IPS-20b (cell line): ENCODE measurements at regions not wholly inside any gene's neighbourhood (a gene's known extent, or its start where the extent isn't known, plus 50 kb on each side); places are given as distances from the start of the nearest gene placed in this dataset.

Experiments used
- H3K27ac ChIP-seq: one replicate; pipeline ENCODE4 v1.5.1; 2013; ENCODE audit warnings: low read length
- H3K27me3 ChIP-seq: 2 replicates; pipeline ENCODE4 v1.6.1; 2013; ENCODE audit warnings: mild to moderate bottlenecking, low read length, inconsistent platforms; ENCODE audit not compliant: insufficient read depth
- H3K36me3 ChIP-seq: 2 replicates; pipeline ENCODE4 v1.6.1; 2013; ENCODE audit warnings: low read depth, mild to moderate bottlenecking, inconsistent platforms, low read length, moderate library complexity; ENCODE audit not compliant: insufficient read depth
- H3K4me1 ChIP-seq: 2 replicates; pipeline ENCODE4 v1.6.1; 2013; ENCODE audit warnings: mild to moderate bottlenecking, control low read depth, inconsistent platforms, low read length, moderate library complexity; ENCODE audit not compliant: insufficient read depth
- H3K4me3 ChIP-seq: 2 replicates; pipeline ENCODE4 v1.5.1; 2013; ENCODE audit warnings: mild to moderate bottlenecking, low read length, inconsistent platforms
- H3K9ac ChIP-seq: 2 replicates; pipeline ENCODE4 v1.6.1; 2013; ENCODE audit warnings: low read depth, mild to moderate bottlenecking, inconsistent platforms, low read length, moderate library complexity
- H3K9me3 ChIP-seq: 2 replicates; pipeline ENCODE4 v1.6.1; 2013; ENCODE audit warnings: mild to moderate bottlenecking, low read depth, low read length, inconsistent platforms; ENCODE audit not compliant: insufficient read depth

DNA sequence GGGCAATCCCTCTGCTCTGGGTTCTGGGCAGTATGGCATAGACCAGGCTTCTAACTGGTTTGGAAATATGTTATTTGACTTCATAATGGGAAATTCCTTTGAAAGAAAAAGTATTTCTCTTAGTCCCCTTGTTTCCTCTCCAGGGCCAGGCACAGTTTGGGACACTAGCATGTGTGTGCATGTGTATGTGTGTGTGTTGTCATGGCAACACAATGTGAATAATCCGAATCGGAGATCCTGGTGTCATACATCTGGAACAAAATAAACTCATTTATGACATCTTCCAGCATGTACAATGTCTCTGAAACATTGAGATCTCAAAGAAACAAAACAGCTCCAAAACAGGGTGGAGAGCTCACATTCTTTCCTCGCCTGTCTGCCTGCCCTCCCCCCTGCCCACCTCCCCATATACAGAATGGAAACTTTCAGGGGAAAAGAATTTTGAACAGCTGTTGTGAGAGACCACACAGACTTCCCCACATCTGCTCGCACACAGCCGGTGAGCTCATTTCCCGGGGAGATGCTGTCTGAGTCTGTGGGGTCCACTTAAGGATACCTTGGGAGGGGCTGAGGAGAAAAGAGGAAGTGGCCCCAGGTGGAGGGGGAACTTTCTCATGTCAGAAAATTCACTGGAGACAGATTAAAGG lies 55.5 kb upstream of the PARP11 start:
- Histone ChIP-seq H3K36me3 (no peaks in the 10 kb centered on the region), H3K27ac (no peak overlapping the region), H3K9me3 (no peaks in the 10 kb centered on the region), H3K4me3 (no peak overlapping the region), H3K4me1 (peaks cover 16% of the 10 kb centered on the region), H3K27me3 (peaks cover 5% of the 10 kb centered on the region; the same call in 1 of the 2 replicates), H3K9ac (no peak overlapping the region)

DNA sequence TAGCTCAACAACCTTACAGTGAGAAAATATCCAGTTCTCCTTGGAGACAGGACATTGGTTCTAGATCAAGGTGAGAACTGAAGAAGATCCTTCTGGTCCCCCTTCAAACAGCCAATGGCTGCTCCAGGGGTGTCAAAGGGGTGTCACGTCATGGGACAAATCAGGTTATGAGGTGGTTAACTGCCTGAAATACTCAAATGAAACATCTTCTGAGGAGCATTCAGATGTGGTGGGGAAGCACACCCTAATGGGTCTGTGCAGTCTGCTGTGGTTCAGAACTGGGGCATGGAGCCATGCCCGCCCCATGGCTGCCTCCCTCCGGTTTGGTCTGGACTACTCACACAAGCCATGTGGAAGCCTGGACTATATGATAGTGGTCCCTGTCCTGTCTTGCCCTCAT lies 52.4 kb upstream of the PARP11 start:
- Histone ChIP-seq H3K27ac (no peak overlapping the region), H3K9me3 (no peaks in the 10 kb centered on the region), H3K4me1 (peaks cover 16% of the 10 kb centered on the region), H3K4me3 (no peak overlapping the region), H3K36me3 (no peaks in the 10 kb centered on the region), H3K9ac (no peak overlapping the region), H3K27me3 (peaks cover 12% of the 10 kb centered on the region; the same call in 1 of the 2 replicates)

DNA sequence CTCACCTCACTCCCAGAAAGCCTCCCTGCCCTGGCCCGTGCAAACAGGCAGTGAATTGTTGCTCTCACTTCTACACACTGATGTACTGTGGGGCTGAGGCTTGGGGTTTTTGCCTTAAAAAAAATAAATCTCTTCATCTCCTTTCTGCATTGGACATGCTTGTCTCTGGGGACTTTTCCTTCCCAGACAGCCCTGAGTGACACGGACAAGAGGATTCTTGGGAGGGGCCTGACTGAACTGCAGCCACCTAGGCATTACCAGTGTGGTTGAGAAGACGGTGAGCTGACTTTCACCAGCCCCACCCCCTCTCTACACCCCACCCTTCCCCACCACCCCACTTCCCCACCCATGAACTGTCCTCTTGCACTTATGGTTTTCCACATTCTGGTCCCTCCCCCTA lies 51.6 kb upstream of the PARP11 start:
- no peak overlapping the region for H3K4me3 ChIP-seq
- no peak overlapping the region for H3K9ac ChIP-seq
- H3K36me3 ChIP-seq = no peaks in the 10 kb centered on the region
- peaks cover 16% of the 10 kb centered on the region; the same call in 1 of the 2 replicates for H3K27me3 ChIP-seq
- H3K27ac ChIP-seq = no peak overlapping the region
- peaks cover 12% of the 10 kb centered on the region for H3K4me1 ChIP-seq
- H3K9me3 ChIP-seq = no peaks in the 10 kb centered on the region

DNA sequence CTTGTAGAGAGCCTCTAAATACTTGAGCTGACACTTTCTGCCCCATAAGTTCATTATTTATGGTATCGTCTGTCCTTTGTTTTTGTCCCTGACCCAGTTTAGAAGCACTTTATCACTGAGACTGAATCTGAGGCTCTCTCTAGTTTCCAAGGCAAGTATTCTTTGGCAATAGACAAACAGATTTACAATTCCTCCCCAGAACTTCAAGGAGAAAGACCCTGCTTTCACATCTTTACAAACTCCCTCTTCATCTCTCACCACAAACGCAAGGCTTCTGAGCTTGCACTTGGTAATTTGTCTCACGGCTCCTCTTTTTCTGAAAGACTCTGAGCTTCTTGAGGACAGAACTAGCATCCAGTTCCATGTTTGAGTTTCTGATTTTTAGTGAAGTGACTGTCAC lies 49.8 kb upstream of the PARP11 start:
- Histone ChIP-seq H3K27me3 (peaks cover 12% of the 10 kb centered on the region; the same call in 1 of the 2 replicates), H3K9ac (no peak overlapping the region), H3K4me1 (no peaks in the 10 kb centered on the region; the same call in 1 of the 2 replicates), H3K36me3 (no peaks in the 10 kb centered on the region), H3K27ac (no peak overlapping the region), H3K4me3 (no peak overlapping the region), H3K9me3 (no peaks in the 10 kb centered on the region)
